ENCODE measurements at regions not wholly inside any gene's neighbourhood (a gene's known extent, or its start where the extent isn't known, plus 50 kb on each side); places are given as distances from the start of the nearest gene placed in this dataset.

- H3K4me3 ChIP-seq (ENCODE audit: low read length), result no peak overlapping the region
- no peak overlapping the region for H2AFZ ChIP-seq (ENCODE audit: low read depth, low read length)
- no peaks in the 10 kb centered on the region for H4K20me1 ChIP-seq (ENCODE audit: insufficient read depth)
- H3K36me3 ChIP-seq (ENCODE audit: insufficient read depth, low read length), result no peaks in the 10 kb centered on the region
- no peak overlapping the region for H3K27ac ChIP-seq (ENCODE audit: low read length)
- H3K9me3 ChIP-seq (ENCODE audit: low read length), result no peaks in the 10 kb centered on the region
- H3F3A ChIP-seq (ENCODE audit: insufficient read depth, low read length, poor library complexity, severe bottlenecking), result no peaks in the 10 kb centered on the region
- no peak overlapping the region for H3K9ac ChIP-seq (ENCODE audit: low read length)
- H3K9me2 ChIP-seq (ENCODE audit: insufficient read depth, low read length), result no peaks in the 10 kb centered on the region
- H3K79me2 ChIP-seq (replicated peaks; ENCODE audit: insufficient read depth, low read length), result no peaks in the 10 kb centered on the region
- TF ChIP-seq EZH2 (IDR thresholded peaks at IDR 0.05; ENCODE audit: borderline replicate concordance, insufficient read depth, low read length, poor library complexity, severe bottlenecking) (no peak), SMC3 (conservative IDR thresholded peaks at IDR 0.05; ENCODE audit: poor library complexity) (no peak), TAF1 (IDR thresholded peaks at IDR 0.05; ENCODE audit: low read depth) (no peak), POLR2AphosphoS5 (IDR thresholded peaks at IDR 0.05) (no peak), EP300 (conservative IDR thresholded peaks at IDR 0.05; ENCODE audit: poor library complexity, severe bottlenecking) (no peak), MXI1 (conservative IDR thresholded peaks at IDR 0.05; ENCODE audit: poor library complexity, severe bottlenecking) (no peak), CTCF (IDR thresholded peaks at IDR 0.05; ENCODE audit: poor library complexity, severe bottlenecking) (no peak), REST (IDR thresholded peaks at IDR 0.05; ENCODE audit: borderline replicate concordance) (no peak), RAD21 (conservative IDR thresholded peaks at IDR 0.05) (no peak)
- no peaks in the 10 kb centered on the region for H3K27me3 ChIP-seq (ENCODE audit: insufficient read depth, low read depth, low read length)
- no peak overlapping the region for H3K4me2 ChIP-seq (ENCODE audit: low read length)
Observed at GRCh38 chr2:63676135-63676534, 87.4 kb downstream of the MDH1 start.

- H3K9me2 ChIP-seq (ENCODE audit: insufficient read depth, low read length), result no peaks in the 10 kb centered on the region
- no peak overlapping the region for H3K4me2 ChIP-seq (ENCODE audit: low read length)
- no peak overlapping the region for H3K27ac ChIP-seq (ENCODE audit: low read length)
- H3K9ac ChIP-seq (ENCODE audit: low read length), result no peak overlapping the region
- TF ChIP-seq SMC3 (conservative IDR thresholded peaks at IDR 0.05; ENCODE audit: poor library complexity) (no peak), EP300 (conservative IDR thresholded peaks at IDR 0.05; ENCODE audit: poor library complexity, severe bottlenecking) (no peak), CTCF (IDR thresholded peaks at IDR 0.05; ENCODE audit: poor library complexity, severe bottlenecking) (no peak), POLR2AphosphoS5 (IDR thresholded peaks at IDR 0.05) (no peak), TAF1 (IDR thresholded peaks at IDR 0.05; ENCODE audit: low read depth) (no peak), MXI1 (conservative IDR thresholded peaks at IDR 0.05; ENCODE audit: poor library complexity, severe bottlenecking) (no peak), REST (IDR thresholded peaks at IDR 0.05; ENCODE audit: borderline replicate concordance) (no peak), RAD21 (conservative IDR thresholded peaks at IDR 0.05) (no peak), EZH2 (IDR thresholded peaks at IDR 0.05; ENCODE audit: borderline replicate concordance, insufficient read depth, low read length, poor library complexity, severe bottlenecking) (no peak)
- H3K36me3 ChIP-seq (ENCODE audit: insufficient read depth, low read length), result no peaks in the 10 kb centered on the region
- H3K4me3 ChIP-seq (ENCODE audit: low read length), result no peak overlapping the region
- no peaks in the 10 kb centered on the region for H3K9me3 ChIP-seq (ENCODE audit: low read length)
- H3K27me3 ChIP-seq (ENCODE audit: insufficient read depth, low read depth, low read length), result no peaks in the 10 kb centered on the region
- H2AFZ ChIP-seq (ENCODE audit: low read depth, low read length), result no peak overlapping the region
- no peaks in the 10 kb centered on the region for H4K20me1 ChIP-seq (ENCODE audit: insufficient read depth)
- H3F3A ChIP-seq (ENCODE audit: insufficient read depth, low read length, poor library complexity, severe bottlenecking), result no peaks in the 10 kb centered on the region
- H3K79me2 ChIP-seq (replicated peaks; ENCODE audit: insufficient read depth, low read length), result no peaks in the 10 kb centered on the region
Observed at GRCh38 chr2:63678085-63678484, 89.3 kb downstream of the MDH1 start.

Data from neural cell (in vitro differentiated cells).